22Rv1 (cell line): ENCODE measurements at regions not wholly inside any gene's neighbourhood (a gene's known extent, or its start where the extent isn't known, plus 50 kb on each side); places are given as distances from the start of the nearest gene placed in this dataset.

Experiments used
- H3K27ac ChIP-seq: fragments of 450-650 bp; 2 replicates; pipeline ENCODE4 v1.5.1; 2017
- ZFX ChIP-seq: fragments of 450-650 bp; IDR thresholded peaks from 2 replicates; pipeline ENCODE4 v1.6.1; 2017; ENCODE audit warnings: antibody characterized with exemption, borderline replicate concordance
- TF ChIP-seq, protein P1 (sequence below): fragments of 450-650 bp; IDR thresholded peaks from 2 replicates; pipeline ENCODE4 v1.5.1; 2017; ENCODE audit warnings: mild to moderate bottlenecking

DNA sequence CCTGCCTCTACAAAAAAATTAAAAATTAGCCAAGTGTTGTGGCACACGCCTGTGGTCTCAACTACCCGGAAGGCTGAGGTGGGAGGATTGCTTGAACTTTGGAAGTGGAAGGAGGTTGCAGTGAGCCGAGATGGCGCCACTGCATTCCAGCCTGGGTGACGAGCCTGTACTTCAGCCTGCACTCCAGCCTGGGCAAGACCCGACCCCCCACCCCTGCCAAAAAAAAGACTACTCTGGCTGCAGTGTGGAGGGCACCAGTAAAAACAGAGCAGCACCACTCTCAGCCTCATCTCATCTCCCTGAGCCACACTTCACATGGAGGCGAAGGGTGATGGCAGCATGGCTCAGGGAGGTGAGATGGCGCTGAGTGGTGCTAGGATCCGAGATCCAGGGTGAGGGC lies 50.3 kb upstream of the THY1 start:
- H3K27ac ChIP-seq, result no peak overlapping the region
- TF ChIP-seq, protein P1, sequence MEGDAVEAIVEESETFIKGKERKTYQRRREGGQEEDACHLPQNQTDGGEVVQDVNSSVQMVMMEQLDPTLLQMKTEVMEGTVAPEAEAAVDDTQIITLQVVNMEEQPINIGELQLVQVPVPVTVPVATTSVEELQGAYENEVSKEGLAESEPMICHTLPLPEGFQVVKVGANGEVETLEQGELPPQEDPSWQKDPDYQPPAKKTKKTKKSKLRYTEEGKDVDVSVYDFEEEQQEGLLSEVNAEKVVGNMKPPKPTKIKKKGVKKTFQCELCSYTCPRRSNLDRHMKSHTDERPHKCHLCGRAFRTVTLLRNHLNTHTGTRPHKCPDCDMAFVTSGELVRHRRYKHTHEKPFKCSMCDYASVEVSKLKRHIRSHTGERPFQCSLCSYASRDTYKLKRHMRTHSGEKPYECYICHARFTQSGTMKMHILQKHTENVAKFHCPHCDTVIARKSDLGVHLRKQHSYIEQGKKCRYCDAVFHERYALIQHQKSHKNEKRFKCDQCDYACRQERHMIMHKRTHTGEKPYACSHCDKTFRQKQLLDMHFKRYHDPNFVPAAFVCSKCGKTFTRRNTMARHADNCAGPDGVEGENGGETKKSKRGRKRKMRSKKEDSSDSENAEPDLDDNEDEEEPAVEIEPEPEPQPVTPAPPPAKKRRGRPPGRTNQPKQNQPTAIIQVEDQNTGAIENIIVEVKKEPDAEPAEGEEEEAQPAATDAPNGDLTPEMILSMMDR, result no peak
- TF ChIP-seq ZFX, result no peak

DNA sequence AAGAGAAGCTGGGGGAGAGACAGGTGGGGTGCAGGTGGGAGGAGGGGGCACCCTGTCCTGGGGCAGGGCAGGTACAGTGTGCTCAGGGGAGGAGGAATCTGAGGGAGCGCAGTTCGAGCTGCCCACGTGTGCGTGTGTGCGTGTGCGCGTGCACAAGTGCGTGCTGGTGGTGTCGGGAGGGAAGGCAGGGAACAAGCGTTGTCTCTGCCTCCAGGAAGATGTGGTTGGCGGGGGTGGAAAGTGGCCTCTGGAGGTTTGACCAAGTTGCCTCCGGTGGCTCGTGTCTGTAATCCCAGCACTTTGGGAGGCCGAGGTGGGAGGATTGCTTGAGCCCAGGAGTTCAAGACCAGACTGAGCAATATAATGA lies 49.9 kb upstream of the THY1 start:
- no peak for TF ChIP-seq ZFX
- TF ChIP-seq, protein P1, result no peak

More for the DNA sequence above, 49.9 kb upstream of the THY1 start:
- H3K27ac ChIP-seq, result no peak overlapping the region
